ENCODE measurements at regions not wholly inside any gene's neighbourhood (a gene's known extent, or its start where the extent isn't known, plus 50 kb on each side); places are given as distances from the start of the nearest gene placed in this dataset.
"Not testable (repeated sequence)": the region's sequence is repeated elsewhere in the genome, so short reads cannot be mapped to it uniquely, and the experiment has no call there.

GRCh38 chr12:54799966-54800365, 54.4 kb upstream of the MUCL1 start:
- not testable (repeated sequence) for DNase-seq (ENCODE audit: low read depth in 2 of 2)

GRCh38 chr12:54798651-54799050, 55.7 kb upstream of the MUCL1 start:
- DNase-seq (ENCODE audit: low read depth in 2 of 2) = no peak

- DNase-seq (ENCODE audit: low read depth in 2 of 2) = no peak
Observed at GRCh38 chr12:54796991-54797390, 57.3 kb upstream of the MUCL1 start.

- DNase-seq (ENCODE audit: low read depth in 2 of 2) = no peak
Observed at GRCh38 chr12:54795644-54796043, 58.7 kb upstream of the MUCL1 start.

GRCh38 chr12:54786081-54786480, 68.2 kb upstream of the MUCL1 start:
- no peak for DNase-seq (ENCODE audit: low read depth in 2 of 2)

- DNase-seq (ENCODE audit: low read depth in 2 of 2) = no peak
Observed at GRCh38 chr12:54784115-54784514, 70.2 kb upstream of the MUCL1 start.

- not testable (repeated sequence) for DNase-seq (ENCODE audit: low read depth in 2 of 2)
Observed at GRCh38 chr12:54777031-54777430, 77.3 kb upstream of the MUCL1 start.

GRCh38 chr12:54773593-54773992, 80.7 kb upstream of the MUCL1 start:
- no peak for DNase-seq (ENCODE audit: low read depth in 2 of 2)

GRCh38 chr12:54765652-54766051, 88.7 kb upstream of the MUCL1 start:
- DNase-seq (ENCODE audit: low read depth in 2 of 2) = no peak

GRCh38 chr12:54762390-54762789, 91.9 kb upstream of the MUCL1 start:
- no peak for DNase-seq (ENCODE audit: low read depth in 2 of 2)

GRCh38 chr12:54759751-54760150, 94.6 kb upstream of the MUCL1 start:
- DNase-seq (ENCODE audit: low read depth in 2 of 2) = no peak

- no peak for DNase-seq (ENCODE audit: low read depth in 2 of 2)
Observed at GRCh38 chr12:54751493-54751892, 102.8 kb upstream of the MUCL1 start.

- peak in 1 of 2 donors; percentile 22 for DNase-seq (ENCODE audit: low read depth in 2 of 2)
Observed at GRCh38 chr12:54749191-54749818, 101.1 kb upstream of the DCD start.

- DNase-seq (ENCODE audit: low read depth in 2 of 2) = no peak
Observed at GRCh38 chr12:54744590-54744989, 96.4 kb upstream of the DCD start.

- DNase-seq (ENCODE audit: low read depth in 2 of 2) = no peak
Observed at GRCh38 chr12:54740882-54741281, 92.7 kb upstream of the DCD start.

GRCh38 chr12:54736549-54736948, 88.4 kb upstream of the DCD start:
- DNase-seq (ENCODE audit: low read depth in 2 of 2) = no peak

- DNase-seq (ENCODE audit: low read depth in 2 of 2) = no peak
Observed at GRCh38 chr12:54734196-54734950, 86.2 kb upstream of the DCD start.

GRCh38 chr12:54725233-54725843, 77.2 kb upstream of the DCD start:
- no peak for DNase-seq (ENCODE audit: low read depth in 2 of 2)

GRCh38 chr12:54723379-54724256, 75.5 kb upstream of the DCD start:
- no peak for DNase-seq (ENCODE audit: low read depth in 2 of 2)

GRCh38 chr12:54721312-54721711, 73.1 kb upstream of the DCD start:
- DNase-seq (ENCODE audit: low read depth in 2 of 2) = no peak

- DNase-seq (ENCODE audit: low read depth in 2 of 2) = no peak
Observed at GRCh38 chr12:54719691-54720090, 71.5 kb upstream of the DCD start.

- DNase-seq (ENCODE audit: low read depth in 2 of 2) = no peak
Observed at GRCh38 chr12:54716261-54716660, 68.1 kb upstream of the DCD start.
